Prostate gland (tissue), 2 donors: ENCODE measurements at regions not wholly inside any gene's neighbourhood (a gene's known extent, or its start where the extent isn't known, plus 50 kb on each side); places are given as distances from the start of the nearest gene placed in this dataset.

Source experiments
- POLR2A ChIP-seq: fragments of 450-650 bp; IDR thresholded peaks from one replicate; pipeline ENCODE4 v1.6.1; 2016; ENCODE audit warnings: antibody characterized with exemption, mild to moderate bottlenecking
- POLR2AphosphoS5 ChIP-seq: sonication (generic); formaldehyde crosslinking; IDR thresholded peaks from one replicate; pipeline ENCODE4 v1.6.1; 2017; ENCODE audit warnings: antibody characterized with exemption
- TF ChIP-seq, protein P1 (sequence below), 4 experiments: fragments of 200-600 bp in 2 of 4; fragments of 450-650 bp in 2 of 4; sonication (generic) in 2 of 4; IDR thresholded peaks; 1 replicate in 3 of 4; 2 replicates in 1 of 4; pipeline ENCODE4 v1.5.1; 2016 to 2019; ENCODE audit warnings: antibody characterized with exemption in 4 of 4, mild to moderate bottlenecking in 2 of 4, moderate library complexity in 2 of 4

DNA sequence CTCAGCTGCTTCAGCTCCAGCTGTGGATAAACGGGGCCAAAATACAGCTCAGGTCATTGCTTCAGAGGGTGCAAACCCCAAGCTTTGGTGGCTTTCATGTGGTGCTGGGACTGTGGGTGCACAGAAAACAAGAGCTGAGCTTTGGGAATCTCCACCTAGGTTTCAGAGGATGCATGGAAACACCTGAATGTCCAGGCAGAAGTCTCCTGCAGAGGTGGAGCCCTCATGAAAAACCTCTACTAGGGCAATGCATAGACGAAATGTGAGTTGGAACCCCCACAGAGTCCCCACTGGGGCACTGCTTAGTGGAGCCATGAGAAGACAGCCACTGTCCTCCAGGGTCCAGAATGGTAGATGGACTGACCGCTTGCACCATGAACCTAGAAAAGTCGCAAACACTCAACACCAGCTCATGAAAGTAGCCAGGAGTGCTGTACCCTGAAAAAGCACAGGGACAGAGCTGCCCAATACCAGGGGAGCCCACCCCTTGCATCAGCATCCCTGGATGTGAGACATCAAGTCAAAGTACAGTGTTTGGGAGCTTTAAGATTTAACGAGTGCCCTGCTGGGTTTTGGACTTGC lies 147.9 kb upstream of the SOX11 start:
- TF ChIP-seq, protein P1, sequence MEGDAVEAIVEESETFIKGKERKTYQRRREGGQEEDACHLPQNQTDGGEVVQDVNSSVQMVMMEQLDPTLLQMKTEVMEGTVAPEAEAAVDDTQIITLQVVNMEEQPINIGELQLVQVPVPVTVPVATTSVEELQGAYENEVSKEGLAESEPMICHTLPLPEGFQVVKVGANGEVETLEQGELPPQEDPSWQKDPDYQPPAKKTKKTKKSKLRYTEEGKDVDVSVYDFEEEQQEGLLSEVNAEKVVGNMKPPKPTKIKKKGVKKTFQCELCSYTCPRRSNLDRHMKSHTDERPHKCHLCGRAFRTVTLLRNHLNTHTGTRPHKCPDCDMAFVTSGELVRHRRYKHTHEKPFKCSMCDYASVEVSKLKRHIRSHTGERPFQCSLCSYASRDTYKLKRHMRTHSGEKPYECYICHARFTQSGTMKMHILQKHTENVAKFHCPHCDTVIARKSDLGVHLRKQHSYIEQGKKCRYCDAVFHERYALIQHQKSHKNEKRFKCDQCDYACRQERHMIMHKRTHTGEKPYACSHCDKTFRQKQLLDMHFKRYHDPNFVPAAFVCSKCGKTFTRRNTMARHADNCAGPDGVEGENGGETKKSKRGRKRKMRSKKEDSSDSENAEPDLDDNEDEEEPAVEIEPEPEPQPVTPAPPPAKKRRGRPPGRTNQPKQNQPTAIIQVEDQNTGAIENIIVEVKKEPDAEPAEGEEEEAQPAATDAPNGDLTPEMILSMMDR (IDR thresholded peaks at IDR 0.05): no peak
- TF ChIP-seq POLR2AphosphoS5: no peak
- TF ChIP-seq POLR2A: no peak
